ENCODE measurements at regions not wholly inside any gene's neighbourhood (a gene's known extent, or its start where the extent isn't known, plus 50 kb on each side); places are given as distances from the start of the nearest gene placed in this dataset.

DNA sequence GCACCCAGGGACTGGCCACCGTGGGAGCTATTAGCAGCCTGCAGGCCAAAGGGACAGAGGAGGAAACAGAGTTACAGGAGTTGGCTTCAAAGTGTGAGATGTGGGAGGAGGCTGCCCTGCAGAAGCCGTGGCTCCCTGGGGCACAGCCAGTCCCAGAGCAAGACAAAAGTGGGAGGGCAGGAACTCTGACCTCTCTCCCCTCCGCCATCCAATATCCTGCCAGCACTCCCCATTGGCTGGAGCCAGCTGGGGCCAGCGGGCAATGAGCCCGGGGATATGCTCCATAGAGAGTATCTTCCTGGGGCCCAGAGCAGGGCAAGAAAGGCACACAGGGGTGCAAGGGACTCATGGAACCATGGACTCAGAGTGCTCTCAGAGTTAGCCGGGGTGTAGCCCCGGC lies 143.1 kb downstream of the INHBB start:
- TF ChIP-seq, protein P1, sequence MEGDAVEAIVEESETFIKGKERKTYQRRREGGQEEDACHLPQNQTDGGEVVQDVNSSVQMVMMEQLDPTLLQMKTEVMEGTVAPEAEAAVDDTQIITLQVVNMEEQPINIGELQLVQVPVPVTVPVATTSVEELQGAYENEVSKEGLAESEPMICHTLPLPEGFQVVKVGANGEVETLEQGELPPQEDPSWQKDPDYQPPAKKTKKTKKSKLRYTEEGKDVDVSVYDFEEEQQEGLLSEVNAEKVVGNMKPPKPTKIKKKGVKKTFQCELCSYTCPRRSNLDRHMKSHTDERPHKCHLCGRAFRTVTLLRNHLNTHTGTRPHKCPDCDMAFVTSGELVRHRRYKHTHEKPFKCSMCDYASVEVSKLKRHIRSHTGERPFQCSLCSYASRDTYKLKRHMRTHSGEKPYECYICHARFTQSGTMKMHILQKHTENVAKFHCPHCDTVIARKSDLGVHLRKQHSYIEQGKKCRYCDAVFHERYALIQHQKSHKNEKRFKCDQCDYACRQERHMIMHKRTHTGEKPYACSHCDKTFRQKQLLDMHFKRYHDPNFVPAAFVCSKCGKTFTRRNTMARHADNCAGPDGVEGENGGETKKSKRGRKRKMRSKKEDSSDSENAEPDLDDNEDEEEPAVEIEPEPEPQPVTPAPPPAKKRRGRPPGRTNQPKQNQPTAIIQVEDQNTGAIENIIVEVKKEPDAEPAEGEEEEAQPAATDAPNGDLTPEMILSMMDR (IDR thresholded peaks at IDR 0.05), result no peak
- no peak for TF ChIP-seq POLR2A (IDR thresholded peaks at IDR 0.05)

All from esophagus squamous epithelium (tissue), 4 donors.